SK-N-SH (cell line): ENCODE measurements at regions not wholly inside any gene's neighbourhood (a gene's known extent, or its start where the extent isn't known, plus 50 kb on each side); places are given as distances from the start of the nearest gene placed in this dataset.

Experiments
- CTCF ChIA-PET: fragments of 300-600, 350-600 bp; formaldehyde crosslinking; extraction: SDS; loops from one replicate; lab custom pipeline; 2021; lab: Yijun Ruan, JAX
- POLR2A ChIA-PET: fragments of 350-600 bp; sonication (Branson Sonifier 250); formaldehyde crosslinking; extraction: SDS; loops from one replicate; lab custom pipeline; 2020; ENCODE audit warnings: antibody characterized with exemption, inconsistent platforms; lab: Yijun Ruan, JAX
- DNase-seq: peaks from one replicate; pipeline ENCODE4 v3.0.0; 2012
- H2AFZ ChIP-seq: fragments of 200-600 bp; sonication (generic); 2 replicates; pipeline ENCODE4 v1.8.1; 2016; ENCODE audit warnings: antibody characterized with exemption, mild to moderate bottlenecking, low read depth
- H3F3A ChIP-seq: fragments of 200-600 bp; sonication (generic); replicated peaks from 2 replicates; pipeline ENCODE3; 2016; ENCODE audit warnings: antibody characterized with exemption, mild to moderate bottlenecking; ENCODE audit not compliant: insufficient read depth
- H3K27ac ChIP-seq, 2 experiments: fragments of 200-500 bp in 1 of 2; fragments of 200-600 bp in 1 of 2; sonication (Bioruptor generic) in 1 of 2; sonication (generic), shearing (Covaris generic) in 1 of 2; 2 replicates each; pipeline versions ENCODE4 v1.5.1 to v1.6.1; 2014 to 2016; ENCODE audit warnings: low read depth in 2 of 2, inconsistent platforms in 1 of 2, low read length in 1 of 2, mild to moderate bottlenecking in 1 of 2, mixed read lengths in 1 of 2
- H3K27me3 ChIP-seq: fragments of 200-600 bp; sonication (generic), shearing (Covaris generic); 2 replicates; pipeline ENCODE4 v1.6.1; 2016; ENCODE audit warnings: mixed run types; ENCODE audit not compliant: insufficient read depth
- H3K36me3 ChIP-seq, 2 experiments: fragments of 200-500 bp in 1 of 2; fragments of 200-600 bp in 1 of 2; sonication (Bioruptor generic) in 1 of 2; sonication (generic) in 1 of 2; replicated peaks in 1 of 2; 2 replicates each; pipeline versions ENCODE3 to v1.5.1; 2014 to 2016; ENCODE audit warnings: low read length in 1 of 2, mild to moderate bottlenecking in 1 of 2; ENCODE audit not compliant: insufficient read depth in 2 of 2, control insufficient read depth in 1 of 2
- H3K4me1 ChIP-seq, 2 experiments: fragments of 200-500 bp in 1 of 2; fragments of 200-600 bp in 1 of 2; sonication (Bioruptor generic) in 1 of 2; sonication (generic), shearing (Covaris generic) in 1 of 2; 2 replicates each; pipeline versions ENCODE4 v1.5.1 to v1.6.1; 2014 to 2016; ENCODE audit warnings: low read depth in 1 of 2, low read length in 1 of 2, mixed run types in 1 of 2; ENCODE audit not compliant: insufficient read depth in 2 of 2, control insufficient read depth in 1 of 2
- H3K4me2 ChIP-seq: fragments of 200-600 bp; sonication (generic), shearing (Covaris generic); 2 replicates; pipeline ENCODE4 v1.6.1; 2017; ENCODE audit warnings: mixed run types
- H3K4me3 ChIP-seq, 2 experiments: fragments of 200-500 bp in 1 of 2; fragments of 200-600 bp in 1 of 2; sonication (Bioruptor generic) in 1 of 2; sonication (generic), shearing (Covaris generic) in 1 of 2; 2 replicates each; pipeline versions ENCODE4 v1.5.1 to v1.8.1; 2014 to 2016; ENCODE audit warnings: low read depth in 2 of 2, inconsistent platforms in 1 of 2, low read length in 1 of 2, mild to moderate bottlenecking in 1 of 2, mixed read lengths in 1 of 2, moderate library complexity in 1 of 2
- H3K79me2 ChIP-seq: fragments of 200-600 bp; sonication (generic); 2 replicates; pipeline ENCODE4 v1.8.1; 2017; ENCODE audit warnings: mild to moderate bottlenecking; ENCODE audit not compliant: insufficient read depth
- H3K9ac ChIP-seq: fragments of 200-600 bp; sonication (generic); 2 replicates; pipeline ENCODE4 v1.6.1; 2017; ENCODE audit warnings: mixed run types
- H3K9me2 ChIP-seq: fragments of 200-600 bp; sonication (generic); 2 replicates; pipeline ENCODE4 v1.6.1; 2017; ENCODE audit warnings: mixed run types
- H3K9me3 ChIP-seq: fragments of 200-600 bp; sonication (generic); 2 replicates; pipeline ENCODE4 v1.6.1; 2017; ENCODE audit warnings: mixed run types, mild to moderate bottlenecking, moderate library complexity
- H4K20me1 ChIP-seq: fragments of 200-600 bp; sonication (generic); 2 replicates; pipeline ENCODE4 v1.6.1; 2017; ENCODE audit warnings: mild to moderate bottlenecking, mixed run types; ENCODE audit not compliant: insufficient read depth
- EP300 ChIP-seq, 2 experiments: IDR thresholded peaks; 2 replicates each; pipeline versions ENCODE4 v1.4.0 to v1.6.1; 2012; ENCODE audit warnings: borderline replicate concordance in 1 of 2, low read depth in 1 of 2, low read length in 1 of 2
- GATA2 ChIP-seq: sonication (generic); formaldehyde crosslinking; IDR thresholded peaks from 2 replicates; pipeline ENCODE4 v1.5.0; 2020; ENCODE audit warnings: mild to moderate bottlenecking, missing genetic modification reagents
- IRF3 ChIP-seq: fragments of 150-350 bp; IDR thresholded peaks from 2 replicates; pipeline ENCODE4 v1.6.1; 2016; ENCODE audit warnings: mild to moderate bottlenecking, low read depth, low read length
- RAD21 ChIP-seq: IDR thresholded peaks from 2 replicates; pipeline ENCODE4 v1.6.1; 2012; ENCODE audit warnings: mild to moderate bottlenecking, low read length
- RCOR1 ChIP-seq: fragments of 150-350 bp; IDR thresholded peaks from 2 replicates; pipeline ENCODE4 v1.6.1; 2017; ENCODE audit warnings: antibody characterized with exemption, low read length
- RFX5 ChIP-seq: IDR thresholded peaks from 2 replicates; pipeline ENCODE4 v1.6.1; 2012; ENCODE audit warnings: mild to moderate bottlenecking, improper control_type of control experiment, low read length
- RXRA ChIP-seq: IDR thresholded peaks from 2 replicates; pipeline ENCODE4 v1.4.0; 2012; ENCODE audit warnings: low read depth, mild to moderate bottlenecking, borderline replicate concordance
- SIN3A ChIP-seq: IDR thresholded peaks from 2 replicates; pipeline ENCODE4 v1.6.1; 2012; ENCODE audit warnings: low read depth, mild to moderate bottlenecking, low read length, moderate library complexity, borderline replicate concordance
- USF1 ChIP-seq: IDR thresholded peaks from 2 replicates; pipeline ENCODE4 v1.4.0; 2012; ENCODE audit warnings: low read depth, borderline replicate concordance
- ZBTB33 ChIP-seq: IDR thresholded peaks from 2 replicates; pipeline ENCODE4 v1.4.0; 2012; ENCODE audit warnings: low read depth, borderline replicate concordance
- WGBS: methylation state at CpG from one replicate; pipeline ENCODE4 v1.1.6; 2017; ENCODE audit warnings: low lambda C conversion rate; 5-methylcytosine and 5-hydroxymethylcytosine counted together

- Histone ChIP-seq H3F3A (no peaks in the 10 kb centered on the region), H3K27ac (no peak overlapping the region), H3K9me2 (no peaks in the 10 kb centered on the region), H3K79me2 (no peaks in the 10 kb centered on the region), H3K4me2 (no peak overlapping the region), H3K9me3 (no peaks in the 10 kb centered on the region), H3K4me1 (no peaks in the 10 kb centered on the region), H3K9ac (no peak overlapping the region), H2AFZ (no peak overlapping the region), H3K36me3 (no peaks in the 10 kb centered on the region), H4K20me1 (no peaks in the 10 kb centered on the region), H3K27me3 (no peaks in the 10 kb centered on the region), H3K4me3 (no peak overlapping the region)
- no peak for DNase-seq
- TF ChIP-seq RFX5: no peak
- TF ChIP-seq ZBTB33: no peak
- TF ChIP-seq EP300 (IDR thresholded peaks at IDR 0.05; ENCODE audit: borderline replicate concordance in 1 of 2, low read depth in 1 of 2, low read length in 1 of 2): no peak
- WGBS: 29% methylated on average over 6 of the region's 6 CpGs
- CTCF ChIA-PET: no interaction called here
- POLR2A ChIA-PET: no interaction called here
These were observed 151.7 kb upstream of the GRM7 start for GRCh38 chr3:6709178-6709577.

GRCh38 chr3:6714962-6715361 lies 146.0 kb upstream of the GRM7 start:
- no peak overlapping the region for H2AFZ ChIP-seq
- POLR2A ChIA-PET: no interaction called here
- H3K27ac ChIP-seq: no peak overlapping the region
- H3K4me1 ChIP-seq: no peaks in the 10 kb centered on the region
- H3K27me3 ChIP-seq: no peaks in the 10 kb centered on the region
- 17% methylated on average over 3 of the region's 3 CpGs for WGBS
- no peak overlapping the region for H3K4me2 ChIP-seq
- H4K20me1 ChIP-seq: no peaks in the 10 kb centered on the region
- H3K36me3 ChIP-seq: no peaks in the 10 kb centered on the region
- TF ChIP-seq SIN3A (no peak), USF1 (no peak), RXRA (no peak), RCOR1 (no peak), IRF3 (no peak), RAD21 (no peak), GATA2 (CRISPR knock-in tag) (no peak)
- no peaks in the 10 kb centered on the region for H3K9me2 ChIP-seq
- H3F3A ChIP-seq: no peaks in the 10 kb centered on the region
- H3K4me3 ChIP-seq: no peak overlapping the region
- no peak overlapping the region for H3K9ac ChIP-seq
- CTCF ChIA-PET: no interaction called here
- H3K9me3 ChIP-seq: no peaks in the 10 kb centered on the region
- no peak for DNase-seq
- H3K79me2 ChIP-seq: no peaks in the 10 kb centered on the region
